PC-3 (cell line): ENCODE measurements at regions not wholly inside any gene's neighbourhood (a gene's known extent, or its start where the extent isn't known, plus 50 kb on each side); places are given as distances from the start of the nearest gene placed in this dataset.
A peak's percentile ranks its signal among the peaks of the same experiment; 100 is the strongest.

Experiments used
- ATAC-seq: fragments of 200-7000 bp; cut with Tn5 transposase; 2 replicates; pipeline ENCODE4 v1.9.1; 2020; ENCODE audit warnings: mild to moderate bottlenecking, moderate library complexity
- BruUV-seq: library from RNA; stranded (reverse); fragments of 400-500 nt; replicated peaks from 2 replicates; lab custom pipeline; 2021; lab: Mats Ljungman, UMichigan
- CTCF ChIA-PET: fragments of 300-600 bp; sonication (Branson Sonifier 250); formaldehyde crosslinking; loops from one replicate; lab custom pipeline; 2022; ENCODE audit warnings: antibody characterized with exemption; lab: Charles Lee
- POLR2A ChIA-PET: fragments of 300-600 bp; sonication (Branson Sonifier 250); formaldehyde crosslinking; loops from one replicate; lab custom pipeline; 2022; ENCODE audit warnings: antibody characterized with exemption; ENCODE audit not compliant: unreplicated experiment; lab: Charles Lee
- DNase-seq: peaks from one replicate; pipeline ENCODE4 v3.0.0-alpha.2; 2015
- H2AFZ ChIP-seq: fragments of 300-600 bp; sonication (generic); 2 replicates; pipeline ENCODE4 v1.6.0; 2016; ENCODE audit warnings: antibody characterized with exemption, low read length
- H3F3A ChIP-seq: fragments of 300-600 bp; sonication (generic); one replicate; pipeline ENCODE4 v1.6.0; 2017; ENCODE audit warnings: antibody characterized with exemption, low read length, control low read depth, mild to moderate bottlenecking; ENCODE audit not compliant: unreplicated experiment
- H3K27ac ChIP-seq: fragments of 300-600 bp; sonication (generic); 2 replicates; pipeline ENCODE4 v1.5.1; 2016; ENCODE audit warnings: mild to moderate bottlenecking, low read length
- H3K27me3 ChIP-seq: fragments of 300-600 bp; sonication (generic); 2 replicates; pipeline ENCODE4 v1.6.1; 2016; ENCODE audit warnings: low read length, mixed read lengths
- H3K36me3 ChIP-seq: fragments of 300-600 bp; sonication (generic); 2 replicates; pipeline ENCODE4 v1.6.1; 2016; ENCODE audit warnings: low read depth, mixed run types, low read length, mixed read lengths
- H3K4me1 ChIP-seq: fragments of 300-600 bp; sonication (generic); 2 replicates; pipeline ENCODE4 v1.5.1; 2016; ENCODE audit warnings: low read length; ENCODE audit not compliant: insufficient read depth
- H3K4me2 ChIP-seq: fragments of 300-600 bp; sonication (generic); 2 replicates; pipeline ENCODE4 v1.6.0; 2016; ENCODE audit warnings: low read length
- H3K4me3 ChIP-seq: fragments of 300-600 bp; sonication (generic); 2 replicates; pipeline ENCODE4 v1.5.1; 2016; ENCODE audit warnings: mild to moderate bottlenecking, low read length, mixed read lengths
- H3K79me2 ChIP-seq: fragments of 300-600 bp; sonication (generic); 2 replicates; pipeline ENCODE4 v1.6.1; 2017; ENCODE audit warnings: low read length, mixed read lengths
- H3K9ac ChIP-seq: fragments of 300-600 bp; sonication (generic); 2 replicates; pipeline ENCODE4 v1.6.0; 2016; ENCODE audit warnings: mild to moderate bottlenecking, low read length
- H3K9me2 ChIP-seq: fragments of 300-600 bp; sonication (generic); replicated peaks from 2 replicates; pipeline ENCODE4 v1.6.1; 2016; ENCODE audit warnings: mixed run types, low read length, mixed read lengths
- H3K9me3 ChIP-seq: fragments of 300-600 bp; sonication (generic); 2 replicates; pipeline ENCODE4 v1.6.1; 2016; ENCODE audit warnings: low read length, mixed read lengths
- H4K20me1 ChIP-seq: fragments of 300-600 bp; sonication (generic); 2 replicates; pipeline ENCODE4 v1.6.1; 2016; ENCODE audit warnings: low read length, mixed read lengths
- CTCF ChIP-seq: fragments of 300-600 bp; sonication (generic); conservative IDR thresholded peaks from 2 replicates; pipeline ENCODE4 v1.5.1; 2017; ENCODE audit warnings: antibody characterized with exemption, low read depth, mild to moderate bottlenecking, low read length
- EZH2 ChIP-seq: fragments of 300-600 bp; sonication (generic); IDR thresholded peaks from one replicate; pipeline ENCODE4 v1.6.1; 2017; ENCODE audit warnings: antibody characterized with exemption, mild to moderate bottlenecking, low read length; ENCODE audit not compliant: unreplicated experiment
- EZH2phosphoT487 ChIP-seq: fragments of 300-600 bp; sonication (generic); IDR thresholded peaks from 2 replicates; pipeline ENCODE4 v1.6.1; 2018; ENCODE audit warnings: mild to moderate bottlenecking, antibody characterized with exemption, low read length, borderline replicate concordance
- intact Hi-C: fragments of 100-400 bp; cut with micrococcal nuclease; formaldehyde crosslinking; loops from 2 replicates; pipeline ENCODE4 v1.9.0; 2023

- no peaks in the 10 kb centered on the region for H3K36me3 ChIP-seq
- BruUV-seq: no TSS peak
- H3K27ac ChIP-seq: no peak overlapping the region
- no peak overlapping the region for H3K9ac ChIP-seq
- no peaks in the 10 kb centered on the region for H3K4me1 ChIP-seq
- H3K27me3 ChIP-seq: no peaks in the 10 kb centered on the region
- H3K4me3 ChIP-seq: no peak overlapping the region
- no peaks in the 10 kb centered on the region for H3K79me2 ChIP-seq
- ChIA-PET CTCF (no interaction called here), POLR2A (no interaction called here)
- no peaks in the 10 kb centered on the region for H4K20me1 ChIP-seq
- intact Hi-C loops: no loop called here
- TF ChIP-seq CTCF (no peak), EZH2phosphoT487 (no peak), EZH2 (no peak)
- H3K4me2 ChIP-seq: no peak overlapping the region
- no peaks in the 10 kb centered on the region for H3F3A ChIP-seq
- H3K9me2 ChIP-seq: no peaks in the 10 kb centered on the region
- ATAC-seq (no peak), DNase-seq (no peak)
- H2AFZ ChIP-seq: no peak overlapping the region
- no peaks in the 10 kb centered on the region for H3K9me3 ChIP-seq
Measured at GRCh38 chr13:76214001-76214400, 577.9 kb downstream of the LMO7 start.

GRCh38 chr13:76213423-76213904, 577.3 kb downstream of the LMO7 start:
- H3K9me3 ChIP-seq: no peaks in the 10 kb centered on the region
- intact Hi-C loops: no loop called here
- no peaks in the 10 kb centered on the region for H3K27me3 ChIP-seq
- H3K4me1 ChIP-seq: no peaks in the 10 kb centered on the region
- H3K27ac ChIP-seq: no peak overlapping the region
- H3F3A ChIP-seq: no peaks in the 10 kb centered on the region
- no peaks in the 10 kb centered on the region for H3K79me2 ChIP-seq
- ChIA-PET POLR2A (no interaction called here), CTCF (no interaction called here)
- no peak overlapping the region for H3K9ac ChIP-seq
- no peak overlapping the region for H3K4me3 ChIP-seq
- H4K20me1 ChIP-seq: no peaks in the 10 kb centered on the region
- DNase-seq: no peak
- H3K9me2 ChIP-seq: no peaks in the 10 kb centered on the region
- H2AFZ ChIP-seq: no peak overlapping the region
- no peak for ATAC-seq
- no peaks in the 10 kb centered on the region for H3K36me3 ChIP-seq
- TF ChIP-seq EZH2 (no peak), CTCF (no peak), EZH2phosphoT487 (no peak)
- no peak overlapping the region for H3K4me2 ChIP-seq
- BruUV-seq: no TSS peak

GRCh38 chr13:76210262-76210661, 574.1 kb downstream of the LMO7 start:
- Histone ChIP-seq H2AFZ (no peak overlapping the region), H3K4me2 (no peak overlapping the region), H3K79me2 (no peaks in the 10 kb centered on the region), H3K27ac (no peak overlapping the region), H3K36me3 (no peaks in the 10 kb centered on the region), H3K27me3 (no peaks in the 10 kb centered on the region), H3K9me2 (no peaks in the 10 kb centered on the region), H3K4me1 (no peaks in the 10 kb centered on the region), H3K4me3 (no peak overlapping the region), H3F3A (no peaks in the 10 kb centered on the region), H4K20me1 (no peaks in the 10 kb centered on the region), H3K9ac (no peak overlapping the region), H3K9me3 (no peaks in the 10 kb centered on the region)
- intact Hi-C loops: no loop called here
- no peak for TF ChIP-seq EZH2phosphoT487
- TF ChIP-seq CTCF: no peak
- TF ChIP-seq EZH2: no peak
- ATAC-seq (no peak), DNase-seq (peak; percentile 29)
- ChIA-PET POLR2A (no interaction called here), CTCF (no interaction called here)
- BruUV-seq: no TSS peak
